ENCODE measurements at regions not wholly inside any gene's neighbourhood (a gene's known extent, or its start where the extent isn't known, plus 50 kb on each side); places are given as distances from the start of the nearest gene placed in this dataset.

DNA sequence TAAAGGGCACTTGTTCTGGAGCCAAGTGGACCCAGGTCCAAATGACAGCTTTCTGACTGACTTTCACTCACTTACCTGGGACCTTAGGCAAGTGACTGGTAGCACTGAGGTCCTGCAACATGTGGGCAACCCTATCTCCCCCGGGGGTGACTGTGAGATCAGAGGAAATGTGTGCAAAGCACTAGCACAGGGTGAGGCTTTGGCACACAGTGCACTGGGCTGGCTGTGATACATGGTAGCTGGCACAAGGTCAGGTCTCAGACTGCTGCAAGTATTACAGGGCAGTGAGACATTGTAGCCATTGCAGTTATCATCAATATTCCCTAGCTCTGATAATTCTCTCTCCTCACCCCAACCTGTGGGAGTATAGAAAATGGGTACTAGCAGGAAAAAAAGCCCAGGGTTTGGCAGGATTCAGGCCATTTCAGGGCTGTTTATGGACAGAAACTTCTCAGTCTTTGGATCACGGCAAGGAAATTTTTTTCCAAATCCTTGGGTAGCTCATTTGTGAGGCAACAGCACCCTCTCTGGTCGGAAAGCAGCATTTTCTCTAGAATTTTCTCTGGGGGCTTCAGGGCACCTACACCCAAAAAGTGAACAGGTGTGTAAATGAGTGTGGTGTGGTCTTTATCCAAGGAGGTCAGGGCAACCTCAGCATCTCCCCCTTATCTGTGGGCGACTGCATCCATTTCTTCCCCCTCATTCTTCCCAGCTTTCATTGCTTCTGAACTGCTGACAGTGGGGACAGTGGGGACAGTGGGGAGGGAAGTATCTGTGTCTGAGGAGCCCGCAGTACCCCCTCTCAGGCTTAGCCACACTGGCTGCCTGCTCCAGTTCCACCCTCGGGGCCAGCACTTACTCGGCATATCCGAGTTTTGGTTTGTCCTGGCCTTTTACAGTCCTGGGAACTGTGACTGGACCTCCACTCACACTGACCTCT, 148.7 kb upstream of the PHACTR3 start:
- TF ChIP-seq GATA2 (IDR thresholded peaks at IDR 0.05; ENCODE audit: low read depth, low read length), result no peak

DNA sequence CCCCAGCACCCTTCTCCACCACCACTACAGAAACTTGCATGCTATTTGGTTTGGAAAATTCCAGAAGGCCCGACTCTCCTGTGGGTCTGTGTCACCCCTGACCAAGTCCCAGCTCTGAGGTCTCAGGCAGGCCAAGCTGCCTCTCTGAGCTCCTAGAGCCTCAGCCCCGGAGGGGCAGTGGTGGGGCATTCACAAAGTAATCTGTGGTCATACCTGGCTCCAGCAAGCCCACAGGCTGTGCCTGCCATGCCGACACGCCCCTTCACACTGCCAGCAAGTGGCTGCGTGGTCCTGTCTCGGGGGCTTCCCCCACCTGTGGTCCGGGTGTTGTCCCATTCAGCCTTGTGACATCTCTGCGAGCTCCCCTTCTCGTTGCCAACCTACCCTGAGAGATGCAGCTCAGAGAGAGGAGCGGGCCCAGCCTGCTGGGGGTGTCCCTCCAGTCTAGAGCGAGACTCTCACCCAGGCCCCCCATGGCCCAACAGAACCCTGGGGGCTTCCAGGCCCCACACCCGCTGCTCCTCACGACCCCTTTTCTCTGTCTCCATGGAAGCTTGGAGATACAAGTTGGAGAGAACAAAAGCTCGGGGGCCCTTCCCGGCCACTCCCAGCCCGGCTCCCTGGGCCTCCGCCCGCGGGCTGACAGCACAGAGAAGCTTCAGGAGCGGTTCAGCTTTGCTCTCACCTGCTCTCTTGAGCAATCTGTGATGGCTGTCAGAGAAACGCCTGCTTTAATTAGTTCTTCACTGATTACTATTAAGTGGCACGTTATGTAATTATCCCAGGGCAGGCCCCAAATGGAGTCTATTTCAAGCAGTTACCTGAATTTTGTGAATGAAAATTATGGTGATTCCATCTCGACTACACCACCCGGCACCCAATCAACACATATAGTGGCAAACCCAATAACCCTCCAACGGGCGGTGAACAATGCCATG, 147.7 kb upstream of the PHACTR3 start:
- TF ChIP-seq GATA3 (IDR thresholded peaks at IDR 0.05; ENCODE audit: low read depth, low read length) (no peak), GATA2 (IDR thresholded peaks at IDR 0.05; ENCODE audit: low read depth, low read length) (no peak)

GRCh38 chr20:59458645-59459044, 145.7 kb upstream of the PHACTR3 start:
- no peak for TF ChIP-seq GATA2 (IDR thresholded peaks at IDR 0.05; ENCODE audit: low read depth, low read length)
- no peak for TF ChIP-seq GATA3 (IDR thresholded peaks at IDR 0.05; ENCODE audit: low read depth, low read length)

DNA sequence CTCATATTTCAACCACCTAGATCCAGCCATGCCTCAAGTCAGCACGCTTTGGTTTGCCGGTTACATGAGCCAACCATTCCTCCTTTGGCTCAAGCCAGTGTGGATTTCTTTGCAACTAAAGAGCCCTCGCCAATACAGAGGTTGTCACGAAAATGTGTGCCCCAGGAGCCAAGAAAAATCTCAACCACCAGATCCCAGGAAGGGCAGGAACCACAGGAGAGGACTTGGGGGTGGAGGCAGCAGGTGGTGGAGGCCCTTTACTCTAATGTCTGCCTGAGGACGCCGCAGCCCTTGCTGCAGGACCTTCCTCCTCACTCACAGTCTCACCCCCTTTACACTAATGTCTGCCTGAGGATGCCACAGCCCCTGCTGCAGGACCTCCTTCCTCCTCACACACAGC, 144.8 kb upstream of the PHACTR3 start:
- TF ChIP-seq GATA2 (IDR thresholded peaks at IDR 0.05; ENCODE audit: low read depth, low read length), result no peak
- TF ChIP-seq GATA3 (IDR thresholded peaks at IDR 0.05; ENCODE audit: low read depth, low read length), result no peak

- TF ChIP-seq GATA3 (IDR thresholded peaks at IDR 0.05; ENCODE audit: low read depth, low read length) (no peak), GATA2 (IDR thresholded peaks at IDR 0.05; ENCODE audit: low read depth, low read length) (no peak)
Measured at GRCh38 chr20:59460352-59460751, 144.0 kb upstream of the PHACTR3 start.

- TF ChIP-seq GATA3 (IDR thresholded peaks at IDR 0.05; ENCODE audit: low read depth, low read length) (no peak), GATA2 (IDR thresholded peaks at IDR 0.05; ENCODE audit: low read depth, low read length) (no peak)
Measured at GRCh38 chr20:59461526-59461925, 142.8 kb upstream of the PHACTR3 start.

GRCh38 chr20:59462249-59462648, 142.1 kb upstream of the PHACTR3 start:
- TF ChIP-seq GATA3 (IDR thresholded peaks at IDR 0.05; ENCODE audit: low read depth, low read length), result no peak
- TF ChIP-seq GATA2 (IDR thresholded peaks at IDR 0.05; ENCODE audit: low read depth, low read length), result no peak

DNA sequence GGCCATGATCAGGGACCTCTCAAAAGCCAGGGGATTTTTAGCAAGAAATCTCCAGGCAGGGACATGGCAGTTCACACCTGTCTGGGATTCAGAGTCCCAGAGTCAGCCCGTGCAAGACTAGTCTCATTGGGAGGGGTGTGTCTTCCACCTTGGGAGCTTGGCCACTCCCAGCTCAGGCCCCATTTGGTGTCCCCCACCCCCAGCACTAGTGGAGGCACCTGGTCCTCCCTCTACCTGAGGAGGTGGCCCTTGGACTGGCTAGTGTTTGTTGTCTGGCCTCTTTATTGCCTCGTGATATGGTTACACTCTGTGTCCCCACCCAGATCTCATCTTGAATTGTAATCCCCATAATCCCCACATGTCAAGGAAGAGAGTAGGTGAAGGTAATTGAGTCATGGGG, 140.8 kb upstream of the PHACTR3 start:
- no peak for TF ChIP-seq GATA3 (IDR thresholded peaks at IDR 0.05; ENCODE audit: low read depth, low read length)
- TF ChIP-seq GATA2 (IDR thresholded peaks at IDR 0.05; ENCODE audit: low read depth, low read length), result no peak

- TF ChIP-seq GATA2 (IDR thresholded peaks at IDR 0.05; ENCODE audit: low read depth, low read length), result no peak
- TF ChIP-seq GATA3 (IDR thresholded peaks at IDR 0.05; ENCODE audit: low read depth, low read length), result no peak
Measured at GRCh38 chr20:59466107-59466815, 138.1 kb upstream of the PHACTR3 start.

DNA sequence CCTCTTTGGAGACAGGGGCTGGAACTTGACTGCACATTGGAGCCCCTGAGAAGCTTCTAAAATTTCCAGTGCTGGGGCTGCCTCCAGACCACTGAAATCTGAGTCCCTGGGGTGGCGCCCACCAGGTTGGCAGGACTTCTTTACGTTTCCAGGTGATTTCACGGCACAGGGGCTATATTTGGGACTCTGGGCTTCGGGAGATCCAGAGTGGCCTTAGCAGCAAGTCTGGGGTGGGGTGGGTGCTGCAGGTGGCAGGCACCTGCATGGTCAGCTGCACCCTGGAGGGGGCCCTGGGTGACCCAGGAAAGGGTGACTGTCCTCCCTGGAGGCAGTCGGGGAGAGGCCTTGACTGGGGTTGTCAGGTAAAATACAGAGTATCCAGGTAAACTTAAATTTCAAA, 135.5 kb upstream of the PHACTR3 start:
- TF ChIP-seq GATA3 (IDR thresholded peaks at IDR 0.05; ENCODE audit: low read depth, low read length) (no peak), GATA2 (IDR thresholded peaks at IDR 0.05; ENCODE audit: low read depth, low read length) (no peak)

DNA sequence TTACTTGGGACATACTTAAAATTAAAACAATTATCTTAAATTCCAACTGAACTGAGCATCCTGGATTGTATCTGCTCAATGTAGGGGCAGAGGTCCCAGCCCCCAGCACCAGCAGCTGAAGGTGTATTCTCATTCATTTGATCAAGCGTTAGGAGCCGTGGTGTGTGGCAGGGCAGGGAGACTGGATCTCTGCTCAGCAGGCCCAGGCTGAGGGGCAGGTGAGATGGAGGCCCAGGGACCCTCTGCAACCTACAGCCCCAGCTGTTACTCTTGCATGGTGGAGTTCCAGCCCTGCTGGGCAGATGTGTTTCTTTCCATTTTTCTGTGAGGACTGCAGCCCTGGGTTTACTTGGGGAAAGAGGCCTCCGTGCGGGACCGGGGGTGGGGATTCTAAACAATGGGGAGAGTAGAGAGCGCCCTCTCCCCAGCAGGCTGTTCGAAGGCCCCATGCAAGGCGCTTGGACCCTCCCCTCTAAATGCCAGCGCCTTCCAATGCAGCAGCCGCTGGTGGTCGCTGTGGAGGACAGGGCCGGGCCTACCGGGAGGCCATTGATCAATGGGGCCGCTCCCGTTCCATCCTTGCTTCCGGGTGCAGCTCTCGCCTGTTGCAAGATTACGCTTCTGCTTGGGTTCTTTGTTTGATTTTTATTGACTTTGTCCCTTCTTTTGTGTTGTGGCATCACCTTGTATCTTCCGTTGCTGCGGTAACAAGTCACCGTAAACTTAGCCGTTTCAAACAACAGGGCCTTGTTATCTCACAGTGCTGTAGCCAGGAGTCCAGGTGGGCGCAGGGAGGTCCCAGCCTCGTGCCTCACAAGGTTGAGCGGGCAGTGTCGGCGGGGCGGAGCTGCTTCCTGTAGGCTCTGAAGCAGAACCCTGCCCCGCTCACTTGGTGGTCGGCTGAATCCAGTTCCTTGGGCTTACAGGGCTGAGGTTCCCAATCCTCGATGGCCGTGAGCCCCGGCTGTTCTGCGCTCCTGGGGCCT, 134.8 kb upstream of the PHACTR3 start:
- TF ChIP-seq GATA2 (IDR thresholded peaks at IDR 0.05; ENCODE audit: low read depth, low read length) (no peak), GATA3 (IDR thresholded peaks at IDR 0.05; ENCODE audit: low read depth, low read length) (no peak)

DNA sequence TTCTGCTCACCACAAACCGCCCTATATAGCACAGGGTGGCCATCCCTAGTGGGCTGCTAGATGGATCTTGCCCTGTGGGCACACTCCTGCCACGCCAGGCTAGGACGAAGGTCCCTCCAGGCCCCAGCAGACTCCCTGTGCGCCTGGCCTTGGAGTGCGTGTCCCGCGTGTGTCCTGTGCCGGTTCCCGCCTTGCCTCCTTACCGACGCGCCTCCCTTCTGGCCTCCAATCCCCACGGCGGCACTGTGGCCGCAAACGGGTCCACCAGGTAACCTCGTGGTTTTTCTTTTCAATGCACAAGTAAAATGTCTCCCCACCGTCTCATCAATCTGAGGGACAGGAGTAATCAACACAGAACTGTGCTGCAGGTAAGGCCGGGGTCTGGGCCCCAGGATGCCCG, 133.8 kb upstream of the PHACTR3 start:
- TF ChIP-seq GATA3 (IDR thresholded peaks at IDR 0.05; ENCODE audit: low read depth, low read length), result no peak
- TF ChIP-seq GATA2 (IDR thresholded peaks at IDR 0.05; ENCODE audit: low read depth, low read length), result no peak

Data from SH-SY5Y (cell line).